Stimulated activated naive B cell treated with anti-CD40 and anti-IgM and Interleukin-4, amounts not matched to agents 10 μg/mL and 1 μg/mL and 100 μg/mL, for 72 hours (primary cell): ENCODE measurements at regions not wholly inside any gene's neighbourhood (a gene's known extent, or its start where the extent isn't known, plus 50 kb on each side); places are given as distances from the start of the nearest gene placed in this dataset.
A peak's percentile ranks its signal among the peaks of the same experiment; 100 is the strongest.
"Not testable (repeated sequence)": the region's sequence is repeated elsewhere in the genome, so short reads cannot be mapped to it uniquely, and the experiment has no call there.

Experiments used
- ATAC-seq, 2 donors: fragments of 150-1000 bp; cut with Tn5 transposase; replicated peaks; 2 replicates each; pipeline ENCODE4 v1.10.0; 2021; ENCODE audit warnings: moderate library complexity in 1 of 2
- DNase-seq: peaks from one replicate; pipeline ENCODE4 v3.0.0; 2021
- H3K27ac Mint-ChIP-seq: one replicate; pipeline ENCODE4 v1.8.0; 2022; ENCODE audit warnings: mild to moderate bottlenecking, mixed read lengths
- H3K27me3 Mint-ChIP-seq, 2 donors: one replicate each; pipeline ENCODE4 v1.8.0; 2022; ENCODE audit warnings: mixed read lengths in 2 of 2
- H3K36me3 Mint-ChIP-seq, 2 donors: one replicate each; pipeline ENCODE4 v1.8.0; 2022; ENCODE audit warnings: mixed read lengths in 2 of 2, mild to moderate bottlenecking in 1 of 2
- H3K4me1 Mint-ChIP-seq, 2 donors: one replicate each; pipeline ENCODE4 v1.8.0; 2022; ENCODE audit warnings: mixed read lengths in 2 of 2, mild to moderate bottlenecking in 1 of 2
- H3K4me3 Mint-ChIP-seq, 2 donors: one replicate each; pipeline ENCODE4 v1.8.0; 2022; ENCODE audit warnings: mild to moderate bottlenecking in 2 of 2, mixed read lengths in 2 of 2, moderate library complexity in 1 of 2
- H3K9me3 Mint-ChIP-seq, 2 donors: one replicate each; pipeline ENCODE4 v1.8.0; 2022; ENCODE audit warnings: mixed read lengths in 2 of 2, mild to moderate bottlenecking in 1 of 2

DNA sequence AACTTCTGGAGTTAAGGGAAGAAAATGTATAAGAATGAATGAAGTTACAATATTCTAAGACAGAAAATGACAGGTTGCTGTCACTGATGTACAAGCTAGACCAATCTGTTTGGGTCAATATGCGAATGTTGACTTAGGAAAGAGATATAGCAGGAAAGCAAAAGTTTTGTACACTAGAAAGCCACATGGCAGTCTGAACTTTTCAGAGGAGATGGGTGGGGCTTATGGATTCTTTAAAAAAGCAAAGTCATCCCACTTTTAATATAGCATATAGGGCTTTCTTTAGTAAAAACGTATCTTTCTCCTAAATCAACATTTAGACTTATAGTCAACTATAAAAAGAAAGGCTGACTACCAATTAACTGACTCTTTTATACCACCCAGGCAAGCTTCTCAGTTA is 381.2 kb downstream of the PTPRC start:
- no peak for ATAC-seq
- Mint-ChIP-seq H3K4me3 (no peak overlapping the region), H3K4me1 (peaks cover 7 to 8% of the 10 kb centered on the region in 2 donors), H3K36me3 (no peaks in the 10 kb centered on the region), H3K9me3 (peaks cover 0 to 3% of the 10 kb centered on the region in 2 donors), H3K27ac (no peak overlapping the region), H3K27me3 (no peaks in the 10 kb centered on the region)
- DNase-seq = no peak

DNA sequence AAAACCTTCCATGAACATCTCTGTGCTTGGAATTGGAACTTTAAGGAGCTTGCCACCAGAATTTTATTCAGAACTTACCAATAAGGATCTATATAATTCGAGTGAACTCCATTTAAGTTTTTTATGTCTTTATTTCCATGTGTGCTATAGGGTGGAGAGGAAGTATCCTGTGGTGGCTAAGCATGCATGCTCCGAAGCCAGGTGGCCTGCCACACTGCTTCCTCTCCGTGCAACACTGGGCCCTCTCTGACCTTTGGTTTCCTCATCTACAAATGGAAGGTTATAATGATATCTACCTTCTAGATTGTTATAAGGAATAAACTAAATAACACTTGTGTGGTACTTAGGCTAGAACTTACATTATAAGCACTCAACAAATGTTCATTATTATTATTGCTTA is 382.1 kb downstream of the PTPRC start:
- H3K4me3 Mint-ChIP-seq = peak overlapping the region in 1 of 2 donors; percentile 14
- DNase-seq = no peak
- peaks cover 7% of the 10 kb centered on the region in 2 donors for H3K4me1 Mint-ChIP-seq
- no peak overlapping the region for H3K27ac Mint-ChIP-seq
- peak; percentile 95 to 96 for ATAC-seq
- H3K9me3 Mint-ChIP-seq = peaks cover 0 to 3% of the 10 kb centered on the region in 2 donors
- no peaks in the 10 kb centered on the region for H3K36me3 Mint-ChIP-seq
- no peaks in the 10 kb centered on the region for H3K27me3 Mint-ChIP-seq

- peaks cover 0 to 11% of the 10 kb centered on the region in 2 donors for H3K4me1 Mint-ChIP-seq
- peaks cover 4 to 14% of the 10 kb centered on the region in 2 donors for H3K9me3 Mint-ChIP-seq
- H3K36me3 Mint-ChIP-seq = peaks cover 3 to 6% of the 10 kb centered on the region in 2 donors
- H3K4me3 Mint-ChIP-seq = no peak overlapping the region
- ATAC-seq (no peak), DNase-seq (no peak)
- no peak overlapping the region for H3K27ac Mint-ChIP-seq
- H3K27me3 Mint-ChIP-seq = peaks cover 0 to 3% of the 10 kb centered on the region in 2 donors
These were observed 390.6 kb downstream of the PTPRC start for GRCh38 chr1:199029401-199029800.

GRCh38 chr1:199029855-199030254 is 391.0 kb downstream of the PTPRC start:
- Mint-ChIP-seq H3K27ac (no peak overlapping the region), H3K9me3 (peaks cover 4 to 14% of the 10 kb centered on the region in 2 donors), H3K4me3 (no peak overlapping the region), H3K36me3 (peaks cover 3 to 6% of the 10 kb centered on the region in 2 donors), H3K4me1 (peaks cover 0 to 11% of the 10 kb centered on the region in 2 donors), H3K27me3 (peaks cover 0 to 3% of the 10 kb centered on the region in 2 donors)
- no peak for DNase-seq
- no peak for ATAC-seq

DNA sequence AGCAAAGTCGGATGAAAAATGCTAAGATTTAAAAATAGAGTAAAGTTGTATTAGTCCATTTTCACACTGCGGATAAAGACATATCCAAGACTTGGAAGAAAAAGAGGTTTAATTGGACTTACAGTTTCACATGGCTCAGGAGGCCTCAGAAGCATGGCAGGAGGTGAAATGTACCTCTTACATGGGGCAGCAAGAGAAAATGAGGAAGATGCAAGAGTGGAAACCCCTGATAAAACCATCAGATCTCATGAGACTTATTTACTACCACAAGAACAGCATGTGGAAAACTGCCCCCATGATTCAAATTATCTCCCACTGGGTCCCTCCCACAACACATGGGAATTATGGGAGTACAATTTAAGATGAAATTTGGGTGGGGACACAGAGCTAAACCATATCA is 391.7 kb downstream of the PTPRC start:
- H3K4me3 Mint-ChIP-seq, DNase-seq, H3K36me3 Mint-ChIP-seq, ATAC-seq, H3K27ac Mint-ChIP-seq, H3K27me3 Mint-ChIP-seq: not testable (repeated sequence)
- H3K4me1 Mint-ChIP-seq = peaks cover 3 to 17% of the 10 kb centered on the region in 2 donors
- H3K9me3 Mint-ChIP-seq = peaks cover 4 to 14% of the 10 kb centered on the region in 2 donors

DNA sequence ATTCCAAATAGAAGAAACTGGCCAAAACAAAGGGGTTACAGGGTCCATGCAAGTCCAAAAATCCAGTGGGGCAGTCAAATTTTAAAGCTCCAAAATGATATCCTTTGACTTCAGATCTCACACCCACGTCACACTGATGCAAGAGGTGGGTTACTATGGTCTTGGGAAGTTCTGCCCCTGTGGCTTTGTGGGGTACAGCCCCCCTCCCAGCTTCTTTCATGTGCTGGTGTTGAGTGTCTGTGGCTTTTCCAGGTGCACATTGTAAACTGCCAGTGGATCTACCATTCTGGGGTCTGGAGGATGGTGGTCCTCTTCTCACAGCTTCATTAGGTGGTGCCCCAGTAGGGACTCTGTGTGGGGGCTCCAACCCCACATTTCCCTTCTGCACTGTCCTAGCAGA is 392.3 kb downstream of the PTPRC start:
- ATAC-seq, H3K27ac Mint-ChIP-seq, DNase-seq, H3K27me3 Mint-ChIP-seq, H3K36me3 Mint-ChIP-seq, H3K4me3 Mint-ChIP-seq: not testable (repeated sequence)
- H3K4me1 Mint-ChIP-seq = peaks cover 3 to 17% of the 10 kb centered on the region in 2 donors
- peaks cover 4 to 14% of the 10 kb centered on the region in 2 donors for H3K9me3 Mint-ChIP-seq

DNA sequence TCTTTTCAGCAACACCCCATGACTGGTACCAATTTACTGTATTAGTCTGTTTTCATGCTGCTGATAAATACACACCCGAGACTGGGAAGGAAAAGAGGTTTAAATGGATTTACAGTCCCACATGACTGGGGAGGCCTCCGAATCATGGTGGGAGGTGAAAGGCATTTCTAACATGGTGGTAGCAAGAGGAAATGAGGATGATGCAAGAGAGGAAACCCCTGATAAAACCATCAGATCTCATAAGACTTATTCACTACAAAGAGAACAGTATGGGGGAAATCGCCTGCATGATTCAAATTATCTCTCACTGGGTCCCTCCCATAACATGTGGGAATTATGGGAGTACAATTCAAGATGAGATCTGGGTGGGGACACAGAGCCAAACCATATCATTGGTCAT is 393.6 kb downstream of the PTPRC start:
- not testable (repeated sequence) for DNase-seq, H3K36me3 Mint-ChIP-seq, ATAC-seq, H3K27ac Mint-ChIP-seq, H3K4me3 Mint-ChIP-seq, H3K27me3 Mint-ChIP-seq
- Mint-ChIP-seq H3K9me3 (peaks cover 4 to 14% of the 10 kb centered on the region in 2 donors), H3K4me1 (peaks cover 3 to 17% of the 10 kb centered on the region in 2 donors)

DNA sequence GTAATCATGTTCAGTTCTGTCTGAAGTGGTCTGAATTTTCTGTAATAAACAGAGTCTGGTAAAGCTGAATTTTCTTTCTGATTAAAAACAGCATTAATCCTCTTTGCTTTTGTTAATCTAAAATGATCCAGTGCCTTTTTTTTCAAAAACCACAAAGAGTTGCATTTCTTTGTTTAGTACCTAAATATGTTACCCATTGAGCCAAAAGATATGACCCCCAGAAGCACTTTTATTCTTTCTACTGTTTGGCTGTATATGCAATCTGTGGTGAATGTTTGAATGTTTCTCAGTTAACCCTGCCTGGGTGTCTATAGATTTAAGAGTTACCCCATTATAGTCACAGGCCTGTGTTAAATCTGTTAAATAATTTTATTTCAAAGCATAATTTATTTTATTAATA is 394.8 kb downstream of the PTPRC start:
- DNase-seq (no peak), ATAC-seq (no peak)
- H3K4me3 Mint-ChIP-seq = no peak overlapping the region
- no peak overlapping the region for H3K27ac Mint-ChIP-seq
- H3K36me3 Mint-ChIP-seq = peaks cover 3 to 6% of the 10 kb centered on the region in 2 donors
- peaks cover 3 to 13% of the 10 kb centered on the region in 2 donors for H3K4me1 Mint-ChIP-seq
- no peaks in the 10 kb centered on the region for H3K27me3 Mint-ChIP-seq
- H3K9me3 Mint-ChIP-seq = peaks cover 4 to 14% of the 10 kb centered on the region in 2 donors

DNA sequence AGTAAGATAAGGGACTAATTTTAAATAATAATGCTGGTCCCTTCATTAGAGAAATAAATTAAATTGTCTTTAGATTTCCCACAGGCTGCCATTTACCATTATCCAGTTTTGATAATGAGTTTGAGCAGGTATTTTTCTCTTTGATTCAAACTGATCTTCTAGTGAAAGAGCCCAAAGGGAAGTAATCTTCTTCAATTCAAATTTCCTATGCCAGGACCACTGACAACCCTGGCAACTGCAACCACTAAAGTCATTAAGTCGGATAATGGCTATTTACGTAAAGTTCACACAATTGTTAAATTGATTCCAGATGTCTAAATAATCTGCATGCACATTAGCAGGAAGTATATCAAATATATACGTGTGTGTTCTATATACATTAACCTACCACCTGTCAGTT is 399.3 kb downstream of the PTPRC start:
- ATAC-seq (no peak), DNase-seq (no peak)
- Mint-ChIP-seq H3K4me1 (peaks cover 11 to 26% of the 10 kb centered on the region in 2 donors), H3K4me3 (no peak overlapping the region), H3K27me3 (peaks cover 6% of the 10 kb centered on the region in 2 donors), H3K36me3 (no peaks in the 10 kb centered on the region), H3K27ac (no peak overlapping the region), H3K9me3 (no peaks in the 10 kb centered on the region)

GRCh38 chr1:199040076-199040905 is 401.5 kb downstream of the PTPRC start:
- Mint-ChIP-seq H3K36me3 (no peaks in the 10 kb centered on the region), H3K9me3 (no peaks in the 10 kb centered on the region), H3K4me3 (no peak overlapping the region), H3K27ac (no peak overlapping the region), H3K4me1 (peaks cover 9 to 22% of the 10 kb centered on the region in 2 donors), H3K27me3 (peaks cover 7 to 15% of the 10 kb centered on the region in 2 donors)
- DNase-seq = no peak
- no peak for ATAC-seq

DNA sequence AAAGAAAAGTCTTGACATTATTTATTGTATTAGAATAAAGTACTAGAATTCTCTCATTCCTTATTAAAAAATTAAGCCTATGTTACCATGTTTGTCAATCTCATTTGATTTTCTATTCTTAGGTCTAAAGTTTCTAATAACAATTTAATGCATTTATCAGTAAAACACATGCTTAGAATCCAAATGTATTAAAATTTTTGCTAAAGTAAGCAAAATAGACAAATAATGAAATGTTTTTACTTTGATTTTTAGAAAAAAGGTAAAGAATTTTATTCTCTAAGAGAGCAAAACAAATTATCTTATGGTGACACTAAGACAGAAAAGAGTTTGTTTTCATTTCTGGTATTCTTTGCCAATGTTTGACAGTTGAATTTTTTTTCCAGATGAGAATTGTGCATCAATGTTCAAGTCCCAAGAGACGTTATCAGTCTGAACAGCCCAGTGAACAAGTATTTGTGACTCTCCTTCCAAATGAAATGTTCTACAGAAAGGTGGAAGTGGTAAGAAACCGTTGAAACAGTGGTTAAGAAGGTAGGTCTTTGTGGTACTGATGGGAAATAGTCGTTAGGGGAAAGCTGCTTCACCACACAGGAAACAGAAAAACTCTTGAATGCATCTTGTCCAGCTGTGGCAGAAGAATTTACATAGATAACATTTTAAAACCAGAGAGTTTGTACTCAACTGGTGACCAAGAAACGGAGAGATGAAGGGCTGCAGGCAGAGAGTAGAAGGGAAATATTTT is 402.5 kb downstream of the PTPRC start:
- peak overlapping the region in 1 of 2 donors; percentile 26 for H3K4me3 Mint-ChIP-seq
- DNase-seq (peak; percentile 23), ATAC-seq (peak; percentile 98 to 99)
- H3K27me3 Mint-ChIP-seq = peaks cover 7 to 15% of the 10 kb centered on the region in 2 donors
- H3K4me1 Mint-ChIP-seq = peaks cover 8 to 20% of the 10 kb centered on the region in 2 donors
- H3K9me3 Mint-ChIP-seq = no peaks in the 10 kb centered on the region
- H3K36me3 Mint-ChIP-seq = no peaks in the 10 kb centered on the region
- H3K27ac Mint-ChIP-seq = no peak overlapping the region

GRCh38 chr1:199042193-199042592 is 403.4 kb downstream of the PTPRC start:
- Mint-ChIP-seq H3K4me3 (no peak overlapping the region), H3K36me3 (peaks cover 0 to 3% of the 10 kb centered on the region in 2 donors), H3K9me3 (peaks cover 0 to 4% of the 10 kb centered on the region in 2 donors), H3K4me1 (peaks cover 8 to 20% of the 10 kb centered on the region in 2 donors), H3K27ac (no peak overlapping the region), H3K27me3 (peaks cover 12 to 15% of the 10 kb centered on the region in 2 donors)
- ATAC-seq = no peak
- no peak for DNase-seq

- no peak for ATAC-seq
- Mint-ChIP-seq H3K4me3 (no peak overlapping the region), H3K9me3 (peaks cover 4 to 12% of the 10 kb centered on the region in 2 donors), H3K27me3 (peaks cover 12 to 15% of the 10 kb centered on the region in 2 donors), H3K4me1 (peaks cover 8 to 20% of the 10 kb centered on the region in 2 donors), H3K36me3 (peaks cover 3% of the 10 kb centered on the region in 2 donors), H3K27ac (no peak overlapping the region)
- no peak for DNase-seq
These were observed 405.4 kb downstream of the PTPRC start for GRCh38 chr1:199044191-199044590.

DNA sequence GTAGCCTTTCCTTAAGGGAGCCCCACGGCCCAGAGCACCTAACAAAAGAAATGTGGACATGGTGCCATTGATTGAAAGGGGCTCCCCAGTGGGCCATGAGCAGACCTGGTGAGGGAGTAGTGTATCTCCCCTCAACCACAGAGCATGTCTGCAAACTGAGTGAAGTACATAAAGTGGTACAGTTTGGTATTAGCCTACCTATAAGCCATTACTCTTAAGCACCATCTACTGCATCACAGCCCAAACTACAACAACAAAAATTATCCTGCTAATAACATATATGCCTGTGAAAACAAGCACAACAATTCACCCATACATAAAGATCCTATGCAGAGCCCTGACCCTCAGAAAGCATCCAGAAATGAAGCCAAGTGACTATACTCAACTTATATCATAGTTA is 407.8 kb downstream of the PTPRC start:
- Mint-ChIP-seq H3K4me3 (no peak overlapping the region), H3K27ac (no peak overlapping the region), H3K4me1 (peaks cover 2 to 3% of the 10 kb centered on the region in 2 donors), H3K27me3 (peaks cover 9% of the 10 kb centered on the region in 2 donors), H3K9me3 (peaks cover 19 to 23% of the 10 kb centered on the region in 2 donors), H3K36me3 (peaks cover 8 to 15% of the 10 kb centered on the region in 2 donors)
- DNase-seq = no peak
- ATAC-seq = no peak
